ENCODE measurements at regions not wholly inside any gene's neighbourhood (a gene's known extent, or its start where the extent isn't known, plus 50 kb on each side); places are given as distances from the start of the nearest gene placed in this dataset.

DNA sequence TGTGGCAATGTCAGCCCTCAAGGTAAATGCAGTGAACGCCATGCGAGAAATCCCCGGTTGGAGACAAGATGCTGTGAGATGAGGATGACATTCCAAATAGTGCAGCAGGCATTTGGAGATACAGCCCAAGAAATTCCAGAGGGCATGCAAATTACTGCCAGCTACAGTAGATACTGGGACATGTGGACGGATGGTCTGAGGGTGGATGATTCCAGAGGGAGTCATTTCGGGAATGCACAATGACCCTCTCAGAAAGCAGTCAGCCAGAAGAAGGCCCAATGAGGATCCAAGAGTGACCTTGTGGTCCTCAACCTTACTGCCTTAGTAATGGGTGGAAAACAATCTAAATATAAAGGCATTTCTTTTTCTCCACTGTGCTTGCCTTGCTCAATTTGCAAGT lies 111.3 kb downstream of the HNRNPLL start:
- POLR2A ChIA-PET, result no interaction called here
- Histone ChIP-seq H3K27ac (ENCODE audit: low read depth, low read length) (no peak overlapping the region), H3K36me3 (ENCODE audit: control insufficient read depth in 1 of 2, insufficient read depth in 2 of 2, low read length in 2 of 2) (no peaks in the 10 kb centered on the region)

More for the DNA sequence above, 111.3 kb downstream of the HNRNPLL start:
- Histone ChIP-seq H3K9ac (ENCODE audit: low read length) (no peak overlapping the region), H3K79me2 (ENCODE audit: insufficient read depth, low read length) (no peaks in the 10 kb centered on the region), H3K4me3 (replicated peaks in 1 of 2; ENCODE audit: low read depth in 1 of 2, low read length in 2 of 2) (no peak overlapping the region), H3K4me1 (ENCODE audit: control insufficient read depth in 1 of 2, insufficient read depth in 2 of 2, low read length in 2 of 2) (no peaks in the 10 kb centered on the region), H3K9me2 (ENCODE audit: insufficient read depth) (no peaks in the 10 kb centered on the region), H2AFZ (ENCODE audit: low read depth, low read length, poor library complexity, severe bottlenecking) (no peak overlapping the region), H3K27me3 (ENCODE audit: insufficient read depth, low read length) (no peaks in the 10 kb centered on the region), H3K9me3 (ENCODE audit: control insufficient read depth in 1 of 2, insufficient read depth in 1 of 2, low read depth in 1 of 2, low read length in 2 of 2) (no peaks in the 10 kb centered on the region), H4K20me1 (ENCODE audit: insufficient read depth) (no peaks in the 10 kb centered on the region), H3K4me2 (ENCODE audit: low read length) (no peak overlapping the region)
- no peak for ATAC-seq
- ChIA-PET CTCF (no interaction called here), RAD21 (ENCODE audit: low non-redundant PET in 1 of 2, low total read pairs in 2 of 2, uncharacterized antibody in 2 of 2, unreplicated experiment in 2 of 2) (no interaction called here)
- TF ChIP-seq SRF (IDR thresholded peaks at IDR 0.05; ENCODE audit: low read depth) (no peak), RAD21 (IDR thresholded peaks at IDR 0.05; ENCODE audit: low read depth) (no peak), ELF1 (IDR thresholded peaks at IDR 0.05; ENCODE audit: borderline replicate concordance, low read depth) (no peak), EZH2 (IDR thresholded peaks at IDR 0.05) (no peak), ZNF274 (IDR thresholded peaks at IDR 0.05; ENCODE audit: low read depth, low read length) (no peak), MAX (IDR thresholded peaks at IDR 0.05) (no peak), POLR2A (IDR thresholded peaks at IDR 0.05; ENCODE audit: borderline replicate concordance, extremely low read depth, insufficient read depth, insufficient read length) (no peak), SP1 (IDR thresholded peaks at IDR 0.05; ENCODE audit: low read depth) (no peak)
- TF ChIP-seq, protein P1, sequence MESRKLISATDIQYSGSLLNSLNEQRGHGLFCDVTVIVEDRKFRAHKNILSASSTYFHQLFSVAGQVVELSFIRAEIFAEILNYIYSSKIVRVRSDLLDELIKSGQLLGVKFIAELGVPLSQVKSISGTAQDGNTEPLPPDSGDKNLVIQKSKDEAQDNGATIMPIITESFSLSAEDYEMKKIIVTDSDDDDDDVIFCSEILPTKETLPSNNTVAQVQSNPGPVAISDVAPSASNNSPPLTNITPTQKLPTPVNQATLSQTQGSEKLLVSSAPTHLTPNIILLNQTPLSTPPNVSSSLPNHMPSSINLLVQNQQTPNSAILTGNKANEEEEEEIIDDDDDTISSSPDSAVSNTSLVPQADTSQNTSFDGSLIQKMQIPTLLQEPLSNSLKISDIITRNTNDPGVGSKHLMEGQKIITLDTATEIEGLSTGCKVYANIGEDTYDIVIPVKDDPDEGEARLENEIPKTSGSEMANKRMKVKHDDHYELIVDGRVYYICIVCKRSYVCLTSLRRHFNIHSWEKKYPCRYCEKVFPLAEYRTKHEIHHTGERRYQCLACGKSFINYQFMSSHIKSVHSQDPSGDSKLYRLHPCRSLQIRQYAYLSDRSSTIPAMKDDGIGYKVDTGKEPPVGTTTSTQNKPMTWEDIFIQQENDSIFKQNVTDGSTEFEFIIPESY (IDR thresholded peaks at IDR 0.05; ENCODE audit: extremely low read depth, insufficient replicate concordance, low read length), result no peak
- TF ChIP-seq, protein P2, sequence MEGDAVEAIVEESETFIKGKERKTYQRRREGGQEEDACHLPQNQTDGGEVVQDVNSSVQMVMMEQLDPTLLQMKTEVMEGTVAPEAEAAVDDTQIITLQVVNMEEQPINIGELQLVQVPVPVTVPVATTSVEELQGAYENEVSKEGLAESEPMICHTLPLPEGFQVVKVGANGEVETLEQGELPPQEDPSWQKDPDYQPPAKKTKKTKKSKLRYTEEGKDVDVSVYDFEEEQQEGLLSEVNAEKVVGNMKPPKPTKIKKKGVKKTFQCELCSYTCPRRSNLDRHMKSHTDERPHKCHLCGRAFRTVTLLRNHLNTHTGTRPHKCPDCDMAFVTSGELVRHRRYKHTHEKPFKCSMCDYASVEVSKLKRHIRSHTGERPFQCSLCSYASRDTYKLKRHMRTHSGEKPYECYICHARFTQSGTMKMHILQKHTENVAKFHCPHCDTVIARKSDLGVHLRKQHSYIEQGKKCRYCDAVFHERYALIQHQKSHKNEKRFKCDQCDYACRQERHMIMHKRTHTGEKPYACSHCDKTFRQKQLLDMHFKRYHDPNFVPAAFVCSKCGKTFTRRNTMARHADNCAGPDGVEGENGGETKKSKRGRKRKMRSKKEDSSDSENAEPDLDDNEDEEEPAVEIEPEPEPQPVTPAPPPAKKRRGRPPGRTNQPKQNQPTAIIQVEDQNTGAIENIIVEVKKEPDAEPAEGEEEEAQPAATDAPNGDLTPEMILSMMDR (IDR thresholded peaks at IDR 0.05 in 2 of 3, conservative IDR thresholded peaks at IDR 0.05 in 1 of 3; ENCODE audit: borderline replicate concordance in 1 of 3, insufficient read depth in 1 of 3, low read depth in 2 of 3, low read length in 2 of 3), result no peak
- intact Hi-C loops (cut with micrococcal nuclease), result no loop called here
- BruUV-seq (replicated peaks), result no TSS peak
- no peak for DNase-seq (ENCODE audit: low read depth, low spot score)
